ENCODE measurements at regions not wholly inside any gene's neighbourhood (a gene's known extent, or its start where the extent isn't known, plus 50 kb on each side); places are given as distances from the start of the nearest gene placed in this dataset.

DNA sequence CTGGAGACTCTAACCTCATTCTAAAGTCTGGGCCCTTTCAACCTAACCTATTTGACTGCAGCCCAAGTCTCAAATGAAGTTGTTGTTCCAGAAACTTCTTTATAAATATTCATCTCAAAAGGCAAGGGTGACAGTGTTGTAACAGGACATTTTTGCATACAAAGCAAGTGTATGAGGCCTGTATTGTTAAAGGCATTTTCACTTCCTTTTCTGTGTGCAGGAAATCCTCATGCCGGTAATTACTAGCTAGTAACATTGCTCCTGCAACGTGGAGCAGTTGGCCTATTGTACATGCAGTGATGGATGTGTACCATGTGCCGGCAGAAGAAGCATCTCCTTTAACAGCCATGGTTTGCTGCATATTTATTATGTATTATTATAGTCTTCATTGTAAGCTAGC lies 156.5 kb upstream of the RMST start:
- TF ChIP-seq, protein P1, sequence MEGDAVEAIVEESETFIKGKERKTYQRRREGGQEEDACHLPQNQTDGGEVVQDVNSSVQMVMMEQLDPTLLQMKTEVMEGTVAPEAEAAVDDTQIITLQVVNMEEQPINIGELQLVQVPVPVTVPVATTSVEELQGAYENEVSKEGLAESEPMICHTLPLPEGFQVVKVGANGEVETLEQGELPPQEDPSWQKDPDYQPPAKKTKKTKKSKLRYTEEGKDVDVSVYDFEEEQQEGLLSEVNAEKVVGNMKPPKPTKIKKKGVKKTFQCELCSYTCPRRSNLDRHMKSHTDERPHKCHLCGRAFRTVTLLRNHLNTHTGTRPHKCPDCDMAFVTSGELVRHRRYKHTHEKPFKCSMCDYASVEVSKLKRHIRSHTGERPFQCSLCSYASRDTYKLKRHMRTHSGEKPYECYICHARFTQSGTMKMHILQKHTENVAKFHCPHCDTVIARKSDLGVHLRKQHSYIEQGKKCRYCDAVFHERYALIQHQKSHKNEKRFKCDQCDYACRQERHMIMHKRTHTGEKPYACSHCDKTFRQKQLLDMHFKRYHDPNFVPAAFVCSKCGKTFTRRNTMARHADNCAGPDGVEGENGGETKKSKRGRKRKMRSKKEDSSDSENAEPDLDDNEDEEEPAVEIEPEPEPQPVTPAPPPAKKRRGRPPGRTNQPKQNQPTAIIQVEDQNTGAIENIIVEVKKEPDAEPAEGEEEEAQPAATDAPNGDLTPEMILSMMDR (IDR thresholded peaks at IDR 0.05; ENCODE audit: low read length), result no peak
- TF ChIP-seq EZH2 (IDR thresholded peaks at IDR 0.05; ENCODE audit: borderline replicate concordance, low read length), result no peak
